SHP77 (cell line): ENCODE measurements at regions not wholly inside any gene's neighbourhood (a gene's known extent, or its start where the extent isn't known, plus 50 kb on each side); places are given as distances from the start of the nearest gene placed in this dataset.

Experiments used
- DNase-seq, 2 experiments: peaks; one replicate each; lab custom pipeline; 2025; lab: John Stamatoyannopoulos, UW

- no peak for DNase-seq
These were observed 269.6 kb downstream of the HTR7 start for GRCh38 chr10:90588222-90588621.

DNA sequence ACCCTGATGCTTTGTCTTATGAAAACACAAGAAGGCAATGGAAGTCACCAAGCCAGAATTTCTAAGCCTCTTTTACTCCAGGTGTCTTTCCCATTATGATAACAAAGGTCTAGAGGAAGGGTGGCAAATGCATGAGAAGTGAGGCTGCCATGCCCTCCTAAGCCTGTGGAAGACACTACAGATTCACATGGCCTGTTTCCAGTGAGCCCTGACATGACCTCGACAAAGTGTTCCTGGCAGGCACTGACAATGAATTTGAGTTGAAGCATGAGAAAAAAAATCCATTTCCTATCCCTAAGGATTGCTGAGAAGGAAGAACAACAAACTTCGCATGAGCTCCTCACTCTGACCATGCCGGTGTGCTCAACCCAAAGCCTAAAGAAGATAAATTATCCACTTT, 268.0 kb downstream of the HTR7 start:
- DNase-seq = no peak

DNA sequence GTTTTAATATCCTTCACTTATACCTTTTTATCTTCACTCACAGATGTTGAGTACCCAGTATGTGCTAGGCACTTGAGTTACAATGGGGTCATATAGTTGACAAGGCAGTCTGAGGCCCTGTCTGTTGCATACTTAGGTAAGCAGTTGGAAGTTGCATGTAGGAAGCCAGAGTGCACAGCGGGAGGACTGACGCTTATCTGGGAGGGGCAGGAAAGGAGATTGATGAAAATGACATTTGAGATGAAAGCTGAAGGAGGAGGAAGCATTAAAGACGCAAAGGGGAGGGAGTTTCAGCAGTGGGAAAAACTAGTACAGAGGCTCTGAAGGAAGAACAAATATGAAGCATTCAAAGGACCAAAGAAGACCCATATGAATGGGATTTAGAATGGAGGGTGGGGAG, 266.2 kb downstream of the HTR7 start:
- no peak for DNase-seq

DNA sequence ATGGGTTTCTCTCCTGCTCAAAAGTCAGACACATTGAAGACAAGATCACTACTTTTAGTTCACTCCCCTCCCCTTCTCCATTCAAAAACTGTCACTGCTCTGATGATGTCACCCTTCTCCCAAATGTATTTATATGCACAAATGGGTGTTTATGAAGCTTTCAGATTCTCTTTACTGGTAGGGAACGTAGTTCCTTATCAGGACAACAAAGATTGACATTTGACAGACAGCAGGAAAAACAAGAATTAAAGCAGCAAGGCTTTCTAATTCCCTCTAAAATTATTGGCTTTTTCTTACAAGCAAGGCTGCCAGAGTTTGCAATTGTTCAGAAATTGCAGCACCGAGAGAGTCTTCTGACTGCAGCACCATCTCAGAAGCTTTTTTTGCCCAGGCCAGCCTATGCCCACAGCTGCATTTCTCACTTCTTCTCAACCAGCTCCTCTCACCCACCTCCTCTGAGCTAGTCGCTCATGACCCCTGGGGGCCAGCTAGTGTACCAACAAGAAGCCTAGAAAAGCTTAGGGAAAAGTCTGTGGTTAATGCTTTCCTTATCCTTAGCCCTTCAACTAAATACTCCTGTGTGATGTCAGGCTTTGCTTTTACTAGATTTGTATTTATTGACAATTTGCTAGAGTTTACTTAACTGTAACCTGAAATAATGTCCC, 265.1 kb downstream of the HTR7 start:
- peak in 1 of 2 experiments; percentile 21 for DNase-seq

GRCh38 chr10:90598513-90598912, 259.3 kb downstream of the HTR7 start:
- DNase-seq = no peak

- no peak for DNase-seq
These were observed 254.8 kb downstream of the HTR7 start for GRCh38 chr10:90602862-90603610.

- DNase-seq = no peak
These were observed 253.2 kb downstream of the HTR7 start for GRCh38 chr10:90604636-90605035.

- no peak for DNase-seq
These were observed 252.3 kb downstream of the HTR7 start for GRCh38 chr10:90605506-90605905.

- DNase-seq = no peak
These were observed 245.6 kb downstream of the HTR7 start for GRCh38 chr10:90612276-90612675.

DNA sequence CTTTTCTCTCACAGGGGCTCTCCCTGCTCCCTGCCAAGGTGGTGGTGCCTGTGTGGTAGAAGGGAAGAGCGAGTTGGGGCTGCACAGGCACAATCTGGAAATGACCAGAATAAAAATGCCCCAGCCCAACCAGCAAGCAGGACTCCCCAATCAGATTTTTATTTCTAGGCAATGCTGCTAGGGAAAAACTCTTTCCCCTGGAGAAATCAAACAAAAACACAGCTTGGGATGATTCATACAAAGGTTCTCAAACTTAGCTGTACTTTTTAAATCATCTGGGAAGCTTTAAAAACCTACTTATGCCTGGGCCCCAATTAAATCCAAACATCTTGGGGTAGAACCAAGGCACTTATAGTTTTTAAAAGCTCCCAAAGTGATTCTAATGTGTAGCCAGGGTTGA, 243.2 kb downstream of the HTR7 start:
- no peak for DNase-seq

- DNase-seq = no peak
These were observed 236.3 kb downstream of the HTR7 start for GRCh38 chr10:90621577-90621976.

- DNase-seq = peak; percentile 14 to 15
These were observed 222.6 kb downstream of the HTR7 start for GRCh38 chr10:90635111-90635765.

DNA sequence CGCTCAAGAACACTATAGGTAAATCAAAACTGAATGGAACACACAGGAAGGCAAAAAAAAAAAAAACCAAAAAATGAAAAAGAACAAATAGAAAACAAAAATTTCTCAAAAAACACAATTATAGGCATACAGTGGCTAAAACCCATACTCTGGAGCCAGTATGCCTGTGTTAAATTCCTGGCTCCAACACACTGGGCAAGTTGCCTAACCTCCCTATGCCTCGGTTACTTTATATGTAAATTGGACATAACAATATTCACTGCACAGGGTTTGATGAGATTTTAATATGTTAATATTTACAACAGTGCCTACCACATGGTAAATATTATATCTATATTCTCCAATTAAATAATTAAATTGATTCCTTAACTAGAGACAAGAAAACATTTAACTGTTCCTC, 217.1 kb downstream of the HTR7 start:
- DNase-seq = no peak

DNA sequence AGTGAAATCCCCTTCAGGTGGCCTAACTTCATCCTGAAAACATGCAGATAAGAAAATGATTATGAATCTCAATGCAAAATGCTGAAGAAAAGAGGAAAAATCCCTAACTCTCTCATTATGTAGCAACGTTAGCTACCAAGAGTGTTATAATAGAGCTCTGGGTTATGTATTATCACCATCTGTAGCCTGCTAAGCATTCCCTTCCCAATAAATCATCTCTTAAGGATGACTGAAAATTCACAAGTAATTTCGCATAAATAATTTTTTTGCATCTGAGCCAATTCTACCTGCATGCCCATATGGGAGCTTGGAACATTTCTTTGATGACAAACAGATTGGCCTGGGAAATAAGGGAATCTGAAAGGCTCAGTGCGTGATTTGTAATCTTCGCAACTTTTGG, 216.1 kb downstream of the HTR7 start:
- no peak for DNase-seq

DNA sequence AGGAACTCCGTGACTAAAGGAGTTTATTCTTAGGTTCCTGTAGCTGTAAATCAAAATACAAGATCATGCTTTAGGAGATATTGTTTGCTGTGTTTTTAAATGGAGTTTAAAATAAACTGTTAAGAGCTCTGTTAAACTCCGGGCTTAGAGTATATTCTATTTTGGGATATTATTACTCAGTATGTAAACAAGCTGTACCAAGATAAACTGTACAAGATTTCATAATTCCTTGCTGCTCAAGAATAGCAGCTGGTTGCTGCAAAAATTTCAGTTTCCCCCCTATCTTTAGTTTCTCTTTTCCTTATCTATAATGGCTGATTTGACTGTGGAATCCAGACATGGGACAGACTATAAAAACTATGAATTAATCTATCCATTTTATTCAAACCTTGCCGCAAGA, 215.7 kb downstream of the HTR7 start:
- no peak for DNase-seq

- no peak for DNase-seq
These were observed 215.2 kb downstream of the HTR7 start for GRCh38 chr10:90642650-90643049.

GRCh38 chr10:90644165-90644564, 213.7 kb downstream of the HTR7 start:
- DNase-seq = no peak

DNA sequence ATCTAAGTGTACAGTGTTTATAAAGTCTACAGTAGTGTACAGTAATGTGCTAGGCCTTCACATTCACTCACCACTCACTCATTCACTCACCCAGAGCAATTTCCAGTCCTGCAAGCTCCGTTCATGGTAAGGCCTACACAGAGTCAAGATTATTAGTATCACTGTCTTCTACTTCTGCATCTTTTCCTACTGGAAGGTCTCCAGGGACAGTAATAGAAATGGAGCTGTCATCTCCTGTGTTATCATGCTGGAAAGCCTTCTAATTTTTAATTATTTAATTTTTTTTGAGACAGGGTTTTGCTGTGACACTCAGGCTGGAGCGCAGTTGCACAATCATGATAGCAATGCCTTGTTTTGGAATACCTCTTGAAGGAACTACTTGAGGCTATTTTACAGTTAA, 207.0 kb downstream of the HTR7 start:
- DNase-seq = no peak

- DNase-seq = peak in 1 of 2 experiments; percentile 0
These were observed 205.3 kb downstream of the HTR7 start for GRCh38 chr10:90652519-90652918.

- DNase-seq = no peak
These were observed 199.0 kb downstream of the HTR7 start for GRCh38 chr10:90658791-90659190.

GRCh38 chr10:90665905-90666662, 191.8 kb downstream of the HTR7 start:
- DNase-seq = no peak

DNA sequence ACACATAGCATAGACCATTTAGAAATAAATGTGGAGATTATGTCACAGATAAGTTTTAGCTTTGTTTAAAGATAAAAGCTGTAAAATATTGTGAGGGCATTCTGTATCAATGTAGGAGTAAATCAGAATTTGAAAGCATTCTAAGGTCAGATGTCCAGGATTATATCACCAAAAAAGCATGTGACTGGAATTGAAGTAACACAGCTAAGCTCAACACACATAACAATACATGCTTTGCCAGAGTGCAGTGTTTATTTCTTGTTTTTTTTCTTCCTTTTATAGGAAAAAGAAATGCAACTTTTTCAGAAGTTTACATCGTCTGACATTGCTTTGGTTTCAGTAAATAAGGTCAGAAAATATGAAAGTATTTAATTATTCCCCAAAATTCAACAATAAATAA, 183.4 kb downstream of the HTR7 start:
- no peak for DNase-seq

DNA sequence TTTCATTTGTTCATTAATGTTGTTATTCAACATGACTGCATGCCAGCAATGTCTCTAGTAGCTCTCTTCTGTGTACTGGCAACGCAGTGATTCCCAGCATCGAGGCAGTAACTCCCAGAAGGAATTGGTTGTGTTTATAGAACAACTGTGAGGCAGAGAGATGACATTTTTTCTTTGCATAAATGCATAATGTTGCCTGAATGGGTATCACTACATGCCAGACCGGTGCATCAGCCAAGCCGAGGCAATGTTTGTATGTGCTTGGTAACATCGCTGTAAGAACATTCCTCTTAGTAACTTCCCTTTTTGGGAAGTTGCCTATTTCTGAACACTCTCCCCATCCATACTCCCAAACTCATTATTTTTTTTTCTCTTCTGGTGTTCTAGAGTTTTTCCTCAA, 182.9 kb downstream of the HTR7 start:
- DNase-seq = no peak
